ENCODE measurements at regions not wholly inside any gene's neighbourhood (a gene's known extent, or its start where the extent isn't known, plus 50 kb on each side); places are given as distances from the start of the nearest gene placed in this dataset.
"Not testable (repeated sequence)": the region's sequence is repeated elsewhere in the genome, so short reads cannot be mapped to it uniquely, and the experiment has no call there.

- no peak for DNase-seq (ENCODE audit: low read depth)
These were observed 163.2 kb upstream of the KLF7 start for GRCh38 chr2:207328944-207329386.

- DNase-seq (ENCODE audit: low read depth) = no peak
These were observed 165.2 kb upstream of the KLF7 start for GRCh38 chr2:207330912-207331311.

GRCh38 chr2:207331674-207332073 lies 165.9 kb upstream of the KLF7 start:
- DNase-seq (ENCODE audit: low read depth) = no peak

- DNase-seq (ENCODE audit: low read depth) = no peak
These were observed 166.9 kb upstream of the KLF7 start for GRCh38 chr2:207332480-207333212.

GRCh38 chr2:207333599-207334300 lies 168.0 kb upstream of the KLF7 start:
- no peak for DNase-seq (ENCODE audit: low read depth)

- no peak for DNase-seq (ENCODE audit: low read depth)
These were observed 168.5 kb upstream of the KLF7 start for GRCh38 chr2:207334301-207334623.

GRCh38 chr2:207334624-207335371 lies 169.1 kb upstream of the KLF7 start:
- no peak for DNase-seq (ENCODE audit: low read depth)

GRCh38 chr2:207337234-207338219 lies 171.8 kb upstream of the KLF7 start:
- no peak for DNase-seq (ENCODE audit: low read depth)

- no peak for DNase-seq (ENCODE audit: low read depth)
These were observed 172.5 kb upstream of the KLF7 start for GRCh38 chr2:207338220-207338607.

GRCh38 chr2:207338610-207339009 lies 172.9 kb upstream of the KLF7 start:
- no peak for DNase-seq (ENCODE audit: low read depth)

GRCh38 chr2:207341112-207341750 lies 175.5 kb upstream of the KLF7 start:
- DNase-seq (ENCODE audit: low read depth) = no peak

GRCh38 chr2:207341804-207342203 lies 176.1 kb upstream of the KLF7 start:
- DNase-seq (ENCODE audit: low read depth) = no peak

- not testable (repeated sequence) for DNase-seq (ENCODE audit: low read depth)
These were observed 179.0 kb upstream of the KLF7 start for GRCh38 chr2:207344596-207345394.

GRCh38 chr2:207351171-207351570 lies 178.6 kb upstream of the CREB1 start:
- no peak for DNase-seq (ENCODE audit: low read depth)

GRCh38 chr2:207352978-207353671 lies 176.6 kb upstream of the CREB1 start:
- DNase-seq (ENCODE audit: low read depth) = no peak

GRCh38 chr2:207353836-207354235 lies 175.9 kb upstream of the CREB1 start:
- no peak for DNase-seq (ENCODE audit: low read depth)

- DNase-seq (ENCODE audit: low read depth) = no peak
These were observed 175.3 kb upstream of the CREB1 start for GRCh38 chr2:207354462-207354861.

GRCh38 chr2:207356567-207356966 lies 173.2 kb upstream of the CREB1 start:
- DNase-seq (ENCODE audit: low read depth) = no peak

- no peak for DNase-seq (ENCODE audit: low read depth)
These were observed 172.5 kb upstream of the CREB1 start for GRCh38 chr2:207357216-207357615.

GRCh38 chr2:207362716-207363115 lies 167.0 kb upstream of the CREB1 start:
- DNase-seq (ENCODE audit: low read depth) = no peak

Measured in activated T-cell treated with anti-CD3 and anti-CD28 coated beads for 1 hour (primary cell).